SU-DHL-6 (cell line): ENCODE measurements at regions not wholly inside any gene's neighbourhood (a gene's known extent, or its start where the extent isn't known, plus 50 kb on each side); places are given as distances from the start of the nearest gene placed in this dataset.

Experiments
- H2AFZ ChIP-seq: fragments of 200-600 bp; sonication (generic); 2 replicates; pipeline ENCODE4 v1.6.1; 2014; ENCODE audit warnings: low read depth, mild to moderate bottlenecking, moderate library complexity, mixed read lengths, antibody characterized with exemption, low read length; ENCODE audit not compliant: severe bottlenecking
- H3F3A ChIP-seq: fragments of 200-600 bp; shearing (Covaris generic); 2 replicates; pipeline ENCODE4 v1.6.0; 2016; ENCODE audit warnings: antibody characterized with exemption, mild to moderate bottlenecking; ENCODE audit not compliant: insufficient read depth
- H3K27ac ChIP-seq: fragments of 200-600 bp; sonication (generic); 2 replicates; pipeline ENCODE4 v1.5.1; 2016; ENCODE audit warnings: low read depth, mild to moderate bottlenecking, low read length, moderate library complexity, mixed read lengths
- H3K27me3 ChIP-seq: fragments of 200-600 bp; sonication (generic), shearing (Covaris generic); 2 replicates; pipeline ENCODE4 v1.6.0; 2014; ENCODE audit warnings: mild to moderate bottlenecking, low read length
- H3K36me3 ChIP-seq: fragments of 200-600 bp; sonication (generic); 2 replicates; pipeline ENCODE4 v1.6.1; 2014; ENCODE audit warnings: mild to moderate bottlenecking, low read length, mixed read lengths
- H3K4me2 ChIP-seq: fragments of 300-600, 200-600 bp; shearing (Covaris generic), sonication (generic); 2 replicates; pipeline ENCODE4 v1.6.0; 2014; ENCODE audit warnings: low read length, low read depth, mild to moderate bottlenecking; ENCODE audit not compliant: poor library complexity, severe bottlenecking
- H3K4me3 ChIP-seq: fragments of 200-600 bp; sonication (generic); 2 replicates; pipeline ENCODE4 v1.5.1; 2014; ENCODE audit warnings: antibody characterized with exemption, low read length, mild to moderate bottlenecking, mixed read lengths; ENCODE audit not compliant: insufficient read depth, poor library complexity, severe bottlenecking
- H3K79me2 ChIP-seq: fragments of 200-600 bp; sonication (generic); 2 replicates; pipeline ENCODE4 v1.6.1; 2014; ENCODE audit warnings: mild to moderate bottlenecking, low read length, moderate library complexity; ENCODE audit not compliant: insufficient read depth
- H3K9ac ChIP-seq: fragments of 200-600 bp; sonication (generic); 2 replicates; pipeline ENCODE4 v1.7.0; 2014; ENCODE audit warnings: mild to moderate bottlenecking, low read length
- H3K9me2 ChIP-seq: fragments of 200-600 bp; sonication (generic); replicated peaks from 2 replicates; pipeline ENCODE4 v1.6.1; 2014; ENCODE audit warnings: low read length; ENCODE audit not compliant: insufficient read depth
- H3K9me3 ChIP-seq: fragments of 200-600 bp; sonication (generic); 2 replicates; pipeline ENCODE4 v1.6.1; 2014; ENCODE audit warnings: low read length, mixed read lengths; ENCODE audit not compliant: insufficient read depth
- H4K20me1 ChIP-seq: fragments of 200-600 bp; sonication (generic); 2 replicates; pipeline ENCODE4 v1.6.1; 2014; ENCODE audit warnings: low read depth, mild to moderate bottlenecking, antibody characterized with exemption, low read length, moderate library complexity, mixed read lengths
- CTCF ChIP-seq: fragments of 200-600 bp; sonication (generic); IDR thresholded peaks from one replicate; pipeline ENCODE4 v1.5.1; 2017; ENCODE audit warnings: antibody characterized with exemption, mild to moderate bottlenecking, low read length, moderate library complexity; ENCODE audit not compliant: insufficient read depth, poor library complexity, severe bottlenecking
- EZH2phosphoT487 ChIP-seq: fragments of 200-600 bp; sonication (generic), shearing (Covaris generic); conservative IDR thresholded peaks from 2 replicates; pipeline ENCODE4 v1.6.1; 2018; ENCODE audit warnings: mild to moderate bottlenecking, antibody characterized with exemption, low read length, moderate library complexity, mixed read lengths

GRCh38 chr2:41867553-41867952, 180.3 kb upstream of the PKDCC start:
- Histone ChIP-seq H3F3A (no peaks in the 10 kb centered on the region), H3K27ac (no peak overlapping the region), H3K9me3 (no peaks in the 10 kb centered on the region), H3K9me2 (no peaks in the 10 kb centered on the region), H3K4me3 (no peak overlapping the region), H3K9ac (no peak overlapping the region), H3K36me3 (no peaks in the 10 kb centered on the region), H3K4me2 (no peak overlapping the region), H4K20me1 (no peaks in the 10 kb centered on the region), H2AFZ (no peak overlapping the region), H3K79me2 (no peaks in the 10 kb centered on the region), H3K27me3 (no peaks in the 10 kb centered on the region)
- TF ChIP-seq CTCF (no peak), EZH2phosphoT487 (no peak)

- no peak overlapping the region for H3K27ac ChIP-seq
- no peaks in the 10 kb centered on the region for H3F3A ChIP-seq
- H3K4me3 ChIP-seq: no peak overlapping the region
- no peak overlapping the region for H3K9ac ChIP-seq
- no peak overlapping the region for H2AFZ ChIP-seq
- TF ChIP-seq EZH2phosphoT487 (no peak), CTCF (peak; percentile 50)
- H3K79me2 ChIP-seq: no peaks in the 10 kb centered on the region
- no peaks in the 10 kb centered on the region for H3K9me3 ChIP-seq
- H3K9me2 ChIP-seq: no peaks in the 10 kb centered on the region
- H4K20me1 ChIP-seq: no peaks in the 10 kb centered on the region
- H3K4me2 ChIP-seq: no peak overlapping the region
- no peaks in the 10 kb centered on the region for H3K36me3 ChIP-seq
- H3K27me3 ChIP-seq: no peaks in the 10 kb centered on the region
Measured at GRCh38 chr2:41869542-41870264, 178.1 kb upstream of the PKDCC start.

DNA sequence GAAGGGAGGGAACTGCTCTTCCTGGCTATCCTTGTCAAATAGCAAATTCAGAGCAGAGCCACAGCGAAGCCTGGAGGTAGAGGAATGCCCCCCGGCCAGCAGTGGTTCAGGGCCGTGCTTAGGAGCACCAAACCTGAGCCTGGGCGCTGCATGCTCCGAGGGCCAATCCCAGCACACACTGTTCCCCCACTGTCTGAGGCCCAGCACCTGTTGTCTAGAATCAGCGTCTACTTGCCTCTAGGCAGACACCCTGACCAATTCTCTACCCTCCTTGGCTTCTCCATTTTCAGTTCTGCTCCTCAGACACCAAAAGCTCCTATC, 177.6 kb upstream of the PKDCC start:
- H3K9me2 ChIP-seq: no peaks in the 10 kb centered on the region
- no peaks in the 10 kb centered on the region for H3K27me3 ChIP-seq
- H2AFZ ChIP-seq: no peak overlapping the region
- no peak overlapping the region for H3K27ac ChIP-seq
- no peak for TF ChIP-seq CTCF
- TF ChIP-seq EZH2phosphoT487: no peak
- no peak overlapping the region for H3K9ac ChIP-seq
- no peak overlapping the region for H3K4me3 ChIP-seq
- H3K79me2 ChIP-seq: no peaks in the 10 kb centered on the region
- H3K4me2 ChIP-seq: no peak overlapping the region
- H3K36me3 ChIP-seq: no peaks in the 10 kb centered on the region
- no peaks in the 10 kb centered on the region for H3F3A ChIP-seq
- no peaks in the 10 kb centered on the region for H4K20me1 ChIP-seq
- H3K9me3 ChIP-seq: no peaks in the 10 kb centered on the region
